22Rv1 (cell line): ENCODE measurements at regions not wholly inside any gene's neighbourhood (a gene's known extent, or its start where the extent isn't known, plus 50 kb on each side); places are given as distances from the start of the nearest gene placed in this dataset.

ENCODE experiments used
- ZFX ChIP-seq: fragments of 450-650 bp; IDR thresholded peaks from 2 replicates; pipeline ENCODE4 v1.6.1; 2017; ENCODE audit warnings: antibody characterized with exemption, borderline replicate concordance
- TF ChIP-seq, protein P1 (sequence below): fragments of 450-650 bp; IDR thresholded peaks from 2 replicates; pipeline ENCODE4 v1.5.1; 2017; ENCODE audit warnings: mild to moderate bottlenecking

- TF ChIP-seq, protein P1, sequence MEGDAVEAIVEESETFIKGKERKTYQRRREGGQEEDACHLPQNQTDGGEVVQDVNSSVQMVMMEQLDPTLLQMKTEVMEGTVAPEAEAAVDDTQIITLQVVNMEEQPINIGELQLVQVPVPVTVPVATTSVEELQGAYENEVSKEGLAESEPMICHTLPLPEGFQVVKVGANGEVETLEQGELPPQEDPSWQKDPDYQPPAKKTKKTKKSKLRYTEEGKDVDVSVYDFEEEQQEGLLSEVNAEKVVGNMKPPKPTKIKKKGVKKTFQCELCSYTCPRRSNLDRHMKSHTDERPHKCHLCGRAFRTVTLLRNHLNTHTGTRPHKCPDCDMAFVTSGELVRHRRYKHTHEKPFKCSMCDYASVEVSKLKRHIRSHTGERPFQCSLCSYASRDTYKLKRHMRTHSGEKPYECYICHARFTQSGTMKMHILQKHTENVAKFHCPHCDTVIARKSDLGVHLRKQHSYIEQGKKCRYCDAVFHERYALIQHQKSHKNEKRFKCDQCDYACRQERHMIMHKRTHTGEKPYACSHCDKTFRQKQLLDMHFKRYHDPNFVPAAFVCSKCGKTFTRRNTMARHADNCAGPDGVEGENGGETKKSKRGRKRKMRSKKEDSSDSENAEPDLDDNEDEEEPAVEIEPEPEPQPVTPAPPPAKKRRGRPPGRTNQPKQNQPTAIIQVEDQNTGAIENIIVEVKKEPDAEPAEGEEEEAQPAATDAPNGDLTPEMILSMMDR: no peak
- TF ChIP-seq ZFX: no peak
Observed at GRCh38 chr12:20018406-20018805, 349.9 kb upstream of the PDE3A start.
